ENCODE measurements at regions not wholly inside any gene's neighbourhood (a gene's known extent, or its start where the extent isn't known, plus 50 kb on each side); places are given as distances from the start of the nearest gene placed in this dataset.

DNA sequence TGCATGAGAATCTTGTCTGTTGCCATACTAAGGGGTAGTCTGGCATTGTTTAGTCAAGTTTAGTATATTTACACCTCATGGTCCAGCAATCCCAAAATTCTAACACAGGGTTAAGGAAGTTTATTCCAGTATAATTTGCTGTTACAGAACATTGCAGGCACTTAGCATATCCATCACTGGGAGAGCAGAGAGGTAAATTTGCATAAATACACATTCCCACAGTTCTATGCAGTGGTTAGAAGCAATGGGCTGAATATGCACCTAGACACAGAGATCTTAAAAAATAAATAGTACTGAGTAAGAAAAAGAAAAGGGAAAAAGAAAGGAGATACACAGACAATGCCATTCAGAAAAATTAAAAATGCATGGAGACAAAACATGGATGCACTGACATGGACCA lies 692.3 kb upstream of the MEF2C start:
- peaks cover 0 to 3% of the 10 kb centered on the region in 2 donors for H3K4me1 ChIP-seq (ENCODE audit: control insufficient read depth in 1 of 2, insufficient read depth in 2 of 2, low read length in 2 of 2)
- no peaks in the 10 kb centered on the region for H3K9me3 ChIP-seq (ENCODE audit: control insufficient read depth in 1 of 2, low read length in 2 of 2)
- no peaks in the 10 kb centered on the region for H3K36me3 ChIP-seq (ENCODE audit: control insufficient read depth in 1 of 2, insufficient read depth in 2 of 2, low read length in 2 of 2)
- no peak overlapping the region for H3K4me3 ChIP-seq (ENCODE audit: low read depth in 1 of 2, low read length in 2 of 2)
- H3K27me3 ChIP-seq (ENCODE audit: low read depth, low read length) = no peaks in the 10 kb centered on the region
- no peak overlapping the region for H3K27ac ChIP-seq (ENCODE audit: low read length)

DNA sequence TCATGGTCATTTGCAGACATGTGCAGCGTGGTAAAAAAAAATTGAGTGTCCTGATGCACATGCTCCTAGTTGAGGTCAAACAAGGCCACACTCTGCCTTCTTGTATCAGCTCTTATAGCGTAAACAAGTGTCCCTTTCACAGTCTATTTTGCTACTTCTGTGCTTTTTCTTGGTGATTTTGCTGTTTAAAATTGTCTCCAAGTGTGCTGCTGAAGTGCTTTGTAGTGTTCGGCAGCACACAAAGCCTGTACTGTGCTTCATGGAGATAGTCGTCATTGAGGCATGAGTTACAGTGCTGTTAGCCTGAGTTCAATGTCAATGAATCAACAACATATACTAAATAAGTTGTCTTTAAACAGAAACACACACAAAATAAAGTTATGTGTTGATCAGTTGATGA lies 690.4 kb upstream of the MEF2C start:
- Histone ChIP-seq H3K4me3 (ENCODE audit: low read depth in 1 of 2, low read length in 2 of 2) (no peak overlapping the region), H3K36me3 (ENCODE audit: control insufficient read depth in 1 of 2, insufficient read depth in 2 of 2, low read length in 2 of 2) (no peaks in the 10 kb centered on the region), H3K27me3 (ENCODE audit: low read depth, low read length) (no peaks in the 10 kb centered on the region), H3K27ac (ENCODE audit: low read length) (no peak overlapping the region), H3K9me3 (ENCODE audit: control insufficient read depth in 1 of 2, low read length in 2 of 2) (no peaks in the 10 kb centered on the region), H3K4me1 (ENCODE audit: control insufficient read depth in 1 of 2, insufficient read depth in 2 of 2, low read length in 2 of 2) (peaks cover 0 to 3% of the 10 kb centered on the region in 2 donors)

DNA sequence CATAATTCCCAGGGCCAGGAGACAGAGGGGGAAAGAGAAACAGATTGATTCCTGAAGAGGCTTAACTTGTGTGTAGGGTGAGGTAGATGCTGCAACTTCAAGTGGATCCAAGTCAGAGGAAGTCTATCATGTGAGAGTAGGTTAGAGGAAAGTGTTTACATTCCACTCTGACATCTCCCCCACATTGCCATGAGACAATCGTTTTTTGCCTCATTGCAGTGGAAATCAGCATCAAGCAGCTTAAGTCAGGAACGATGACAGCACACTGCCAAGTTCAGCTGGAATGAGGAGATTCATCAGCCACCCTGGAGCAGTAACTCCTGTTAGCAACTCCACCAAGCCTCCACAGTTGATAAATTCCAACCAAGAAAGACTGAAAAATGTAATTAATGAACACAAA lies 689.7 kb upstream of the MEF2C start:
- no peaks in the 10 kb centered on the region for H3K27me3 ChIP-seq (ENCODE audit: low read depth, low read length)
- H3K36me3 ChIP-seq (ENCODE audit: control insufficient read depth in 1 of 2, insufficient read depth in 2 of 2, low read length in 2 of 2) = no peaks in the 10 kb centered on the region
- H3K4me3 ChIP-seq (ENCODE audit: low read depth in 1 of 2, low read length in 2 of 2) = no peak overlapping the region
- H3K27ac ChIP-seq (ENCODE audit: low read length) = no peak overlapping the region
- H3K4me1 ChIP-seq (ENCODE audit: control insufficient read depth in 1 of 2, insufficient read depth in 2 of 2, low read length in 2 of 2) = peaks cover 0 to 3% of the 10 kb centered on the region in 2 donors
- no peaks in the 10 kb centered on the region for H3K9me3 ChIP-seq (ENCODE audit: control insufficient read depth in 1 of 2, low read length in 2 of 2)

DNA sequence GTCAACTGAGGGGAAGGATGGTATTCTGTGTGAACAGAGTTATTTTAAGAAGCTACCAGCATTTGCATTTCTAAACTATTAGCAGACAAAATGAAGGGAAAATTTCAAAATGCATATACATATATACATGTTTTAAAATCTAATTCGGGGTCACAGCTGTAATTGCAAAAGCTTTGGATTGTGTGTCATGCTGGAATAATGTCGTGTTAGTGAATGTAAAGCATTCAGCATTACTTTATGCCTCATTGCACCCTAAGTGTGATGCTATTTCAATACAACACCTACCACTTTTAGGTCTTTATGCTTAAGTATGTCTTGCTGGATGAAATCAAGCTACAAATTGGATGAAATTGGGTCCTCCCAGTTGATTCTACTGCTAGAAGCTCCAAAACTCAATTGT lies 687.6 kb upstream of the MEF2C start:
- no peaks in the 10 kb centered on the region for H3K9me3 ChIP-seq (ENCODE audit: control insufficient read depth in 1 of 2, low read length in 2 of 2)
- H3K27ac ChIP-seq (ENCODE audit: low read length) = no peak overlapping the region
- peaks cover 0 to 3% of the 10 kb centered on the region in 2 donors for H3K4me1 ChIP-seq (ENCODE audit: control insufficient read depth in 1 of 2, insufficient read depth in 2 of 2, low read length in 2 of 2)
- no peaks in the 10 kb centered on the region for H3K36me3 ChIP-seq (ENCODE audit: control insufficient read depth in 1 of 2, insufficient read depth in 2 of 2, low read length in 2 of 2)
- no peak overlapping the region for H3K4me3 ChIP-seq (ENCODE audit: low read depth in 1 of 2, low read length in 2 of 2)
- H3K27me3 ChIP-seq (ENCODE audit: low read depth, low read length) = no peaks in the 10 kb centered on the region

DNA sequence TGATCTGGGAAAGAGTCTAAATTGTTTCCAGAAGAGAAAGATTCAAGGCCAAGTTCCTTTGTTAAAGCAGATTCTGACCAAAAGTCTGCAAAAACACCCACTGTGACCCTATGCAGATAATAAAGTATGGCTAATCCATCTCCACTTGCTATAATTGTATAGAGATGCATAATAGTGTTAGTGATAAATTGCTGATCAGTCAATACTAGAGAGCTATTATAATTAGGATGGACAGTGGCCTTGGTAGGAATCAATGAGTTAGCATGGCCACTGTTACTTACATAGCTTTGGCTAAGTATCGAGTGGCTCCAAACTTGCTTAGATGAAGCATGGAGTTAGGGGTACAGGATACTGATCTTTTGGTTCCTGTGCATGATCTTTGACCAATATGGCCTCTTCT lies 683.4 kb upstream of the MEF2C start:
- no peak overlapping the region for H3K4me3 ChIP-seq (ENCODE audit: low read depth in 1 of 2, low read length in 2 of 2)
- H3K9me3 ChIP-seq (ENCODE audit: control insufficient read depth in 1 of 2, low read length in 2 of 2) = no peaks in the 10 kb centered on the region
- no peak overlapping the region for H3K27ac ChIP-seq (ENCODE audit: low read length)
- H3K4me1 ChIP-seq (ENCODE audit: control insufficient read depth in 1 of 2, insufficient read depth in 2 of 2, low read length in 2 of 2) = no peaks in the 10 kb centered on the region
- no peaks in the 10 kb centered on the region for H3K36me3 ChIP-seq (ENCODE audit: control insufficient read depth in 1 of 2, insufficient read depth in 2 of 2, low read length in 2 of 2)
- H3K27me3 ChIP-seq (ENCODE audit: low read depth, low read length) = no peaks in the 10 kb centered on the region

DNA sequence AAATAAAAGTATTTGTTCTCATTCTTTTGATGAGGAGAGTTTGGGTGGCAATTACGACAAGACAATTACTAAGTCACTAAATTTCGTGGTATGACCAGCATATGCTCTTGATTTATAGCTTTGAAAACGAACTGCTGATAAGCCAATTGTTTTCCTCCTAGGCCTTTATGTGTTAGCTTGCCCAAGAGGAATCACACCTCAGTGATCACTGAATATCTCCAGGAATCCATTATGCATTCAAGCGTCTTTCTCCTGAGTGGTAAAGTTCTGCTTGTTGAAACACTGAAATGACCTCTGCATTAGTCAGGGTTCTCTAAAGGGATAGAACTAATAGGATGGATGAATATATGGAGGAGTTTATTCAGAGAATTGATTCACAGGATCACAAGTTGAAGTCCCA lies 677.7 kb upstream of the MEF2C start:
- no peaks in the 10 kb centered on the region for H3K36me3 ChIP-seq (ENCODE audit: control insufficient read depth in 1 of 2, insufficient read depth in 2 of 2, low read length in 2 of 2)
- H3K27ac ChIP-seq (ENCODE audit: low read length) = no peak overlapping the region
- no peaks in the 10 kb centered on the region for H3K4me1 ChIP-seq (ENCODE audit: control insufficient read depth in 1 of 2, insufficient read depth in 2 of 2, low read length in 2 of 2)
- H3K4me3 ChIP-seq (ENCODE audit: low read depth in 1 of 2, low read length in 2 of 2) = no peak overlapping the region
- H3K9me3 ChIP-seq (ENCODE audit: control insufficient read depth in 1 of 2, low read length in 2 of 2) = no peaks in the 10 kb centered on the region
- H3K27me3 ChIP-seq (ENCODE audit: low read depth, low read length) = no peaks in the 10 kb centered on the region

DNA sequence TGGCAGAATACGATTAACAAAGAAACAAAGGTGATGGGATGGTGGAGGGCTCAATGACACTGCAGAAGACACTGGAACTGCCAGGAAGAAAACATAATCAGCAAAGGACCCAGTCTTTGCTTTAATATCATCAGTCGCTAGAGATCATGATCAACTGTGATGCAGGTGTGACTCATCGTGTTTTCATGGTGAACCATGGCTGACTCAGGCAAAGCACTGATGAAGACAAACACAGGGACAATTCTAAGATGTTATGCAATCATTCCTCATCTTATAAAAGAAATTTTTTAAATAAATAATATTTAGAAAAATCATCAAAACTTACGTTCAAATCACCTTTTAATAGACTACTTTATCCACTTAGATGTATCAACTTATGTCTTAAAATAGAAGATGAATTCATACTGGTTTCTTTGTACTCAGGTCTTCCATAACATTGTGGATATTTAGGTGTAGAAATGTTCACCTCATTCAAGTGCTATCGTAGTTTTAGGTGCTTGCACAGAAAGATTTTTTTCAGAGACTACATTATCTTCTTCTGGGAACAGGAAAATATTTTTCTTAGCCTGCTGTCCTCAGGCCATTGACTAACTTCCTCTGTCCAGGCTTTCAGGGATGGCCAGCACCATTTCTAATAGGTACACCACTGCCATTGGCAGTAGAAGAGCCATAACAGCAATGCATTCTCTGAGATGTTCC lies 673.4 kb upstream of the MEF2C start:
- H3K36me3 ChIP-seq (ENCODE audit: control insufficient read depth in 1 of 2, insufficient read depth in 2 of 2, low read length in 2 of 2) = no peaks in the 10 kb centered on the region
- no peaks in the 10 kb centered on the region for H3K27me3 ChIP-seq (ENCODE audit: low read depth, low read length)
- H3K4me3 ChIP-seq (ENCODE audit: low read depth in 1 of 2, low read length in 2 of 2) = no peak overlapping the region
- no peaks in the 10 kb centered on the region for H3K9me3 ChIP-seq (ENCODE audit: control insufficient read depth in 1 of 2, low read length in 2 of 2)
- H3K27ac ChIP-seq (ENCODE audit: low read length) = no peak overlapping the region
- no peaks in the 10 kb centered on the region for H3K4me1 ChIP-seq (ENCODE audit: control insufficient read depth in 1 of 2, insufficient read depth in 2 of 2, low read length in 2 of 2)

DNA sequence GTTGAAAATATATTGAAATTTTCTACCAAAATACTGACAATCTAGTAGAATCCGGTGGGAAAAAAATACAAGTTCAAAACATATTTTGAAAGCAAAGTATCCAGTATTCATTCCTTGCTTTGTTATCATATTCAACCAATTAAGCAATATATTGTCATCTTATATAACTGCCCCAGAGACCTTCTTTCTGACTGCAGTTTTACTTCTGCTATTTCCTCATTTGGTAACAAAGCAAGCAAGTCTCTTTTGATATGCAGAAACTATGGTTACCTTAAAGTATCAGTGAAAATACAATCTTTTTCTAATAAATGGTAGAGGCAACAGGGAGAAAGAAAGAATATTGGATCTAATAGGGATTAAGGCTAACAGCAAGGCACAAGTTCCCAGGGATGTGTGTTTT lies 663.7 kb upstream of the MEF2C start:
- no peaks in the 10 kb centered on the region for H3K9me3 ChIP-seq (ENCODE audit: control insufficient read depth in 1 of 2, low read length in 2 of 2)
- H3K36me3 ChIP-seq (ENCODE audit: control insufficient read depth in 1 of 2, insufficient read depth in 2 of 2, low read length in 2 of 2) = no peaks in the 10 kb centered on the region
- no peaks in the 10 kb centered on the region for H3K27me3 ChIP-seq (ENCODE audit: low read depth, low read length)
- no peaks in the 10 kb centered on the region for H3K4me1 ChIP-seq (ENCODE audit: control insufficient read depth in 1 of 2, insufficient read depth in 2 of 2, low read length in 2 of 2)
- H3K4me3 ChIP-seq (ENCODE audit: low read depth in 1 of 2, low read length in 2 of 2) = no peak overlapping the region
- no peak overlapping the region for H3K27ac ChIP-seq (ENCODE audit: low read length)

DNA sequence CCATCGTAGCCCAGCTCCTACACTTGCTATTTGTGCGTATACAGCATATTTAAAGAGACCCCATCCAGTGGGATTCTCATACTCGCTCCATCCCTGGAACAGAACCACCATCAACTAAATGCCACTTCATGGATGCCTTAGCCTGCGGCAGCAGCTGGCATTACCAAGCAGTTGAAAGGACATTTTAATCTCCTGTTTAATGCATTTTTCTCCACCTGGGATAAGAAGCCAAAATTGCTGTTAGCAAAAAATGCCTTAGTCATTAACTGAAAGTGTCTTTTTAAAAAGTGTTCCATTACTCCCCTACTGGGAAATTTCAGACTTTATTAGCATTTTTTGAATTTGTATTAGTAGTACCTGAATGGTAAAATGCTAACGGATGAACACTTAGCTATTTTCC lies 662.6 kb upstream of the MEF2C start:
- Histone ChIP-seq H3K27me3 (ENCODE audit: low read depth, low read length) (no peaks in the 10 kb centered on the region), H3K9me3 (ENCODE audit: control insufficient read depth in 1 of 2, low read length in 2 of 2) (no peaks in the 10 kb centered on the region)

DNA sequence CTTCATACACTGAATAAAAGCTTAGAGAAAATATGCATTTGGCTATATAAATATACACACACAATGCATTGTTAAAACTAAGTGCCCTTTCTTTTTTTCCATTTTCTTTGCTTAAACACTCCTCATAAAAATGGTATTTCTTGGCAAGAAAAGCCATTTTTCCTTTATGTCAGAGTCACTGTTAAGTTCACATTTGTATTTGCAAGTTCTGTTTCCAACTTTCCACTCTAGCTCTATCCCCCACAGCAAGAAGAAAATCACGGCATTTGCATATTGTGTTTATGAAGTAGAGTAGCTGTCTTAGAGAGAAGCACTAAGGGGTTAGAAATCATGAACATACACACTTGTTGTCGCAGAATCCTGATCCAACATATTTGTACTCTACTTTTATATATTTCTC lies 662.1 kb upstream of the MEF2C start:
- no peak overlapping the region for H3K4me3 ChIP-seq (ENCODE audit: low read depth in 1 of 2, low read length in 2 of 2)
- no peaks in the 10 kb centered on the region for H3K9me3 ChIP-seq (ENCODE audit: control insufficient read depth in 1 of 2, low read length in 2 of 2)
- H3K4me1 ChIP-seq (ENCODE audit: control insufficient read depth in 1 of 2, insufficient read depth in 2 of 2, low read length in 2 of 2) = no peaks in the 10 kb centered on the region
- H3K27me3 ChIP-seq (ENCODE audit: low read depth, low read length) = no peaks in the 10 kb centered on the region
- no peaks in the 10 kb centered on the region for H3K36me3 ChIP-seq (ENCODE audit: control insufficient read depth in 1 of 2, insufficient read depth in 2 of 2, low read length in 2 of 2)
- H3K27ac ChIP-seq (ENCODE audit: low read length) = no peak overlapping the region

More for the DNA sequence above, 662.6 kb upstream of the MEF2C start:
- H3K4me1 ChIP-seq (ENCODE audit: control insufficient read depth in 1 of 2, insufficient read depth in 2 of 2, low read length in 2 of 2) = no peaks in the 10 kb centered on the region
- no peak overlapping the region for H3K27ac ChIP-seq (ENCODE audit: low read length)
- H3K4me3 ChIP-seq (ENCODE audit: low read depth in 1 of 2, low read length in 2 of 2) = no peak overlapping the region
- H3K36me3 ChIP-seq (ENCODE audit: control insufficient read depth in 1 of 2, insufficient read depth in 2 of 2, low read length in 2 of 2) = no peaks in the 10 kb centered on the region

DNA sequence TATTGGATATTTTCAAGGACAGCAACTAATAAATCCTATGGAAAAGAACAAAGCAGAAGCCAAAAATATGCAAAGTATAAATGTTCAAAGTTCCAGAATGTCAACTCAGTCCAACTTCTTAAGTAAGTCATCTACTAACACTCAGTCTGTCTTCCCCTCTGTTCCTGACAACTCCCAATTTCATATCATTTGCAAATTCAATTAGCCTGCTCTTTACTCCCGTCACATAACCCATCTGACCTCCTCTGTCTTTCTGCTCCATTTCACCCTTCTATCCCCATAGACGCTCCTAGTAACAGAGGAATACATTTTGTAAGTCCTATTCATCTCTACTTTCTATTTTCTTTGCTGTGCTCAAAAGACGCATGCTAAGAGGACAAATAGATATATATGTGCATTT lies 659.8 kb upstream of the MEF2C start:
- H3K4me3 ChIP-seq (ENCODE audit: low read depth in 1 of 2, low read length in 2 of 2) = no peak overlapping the region
- H3K27me3 ChIP-seq (ENCODE audit: low read depth, low read length) = no peaks in the 10 kb centered on the region
- no peaks in the 10 kb centered on the region for H3K4me1 ChIP-seq (ENCODE audit: control insufficient read depth in 1 of 2, insufficient read depth in 2 of 2, low read length in 2 of 2)
- no peaks in the 10 kb centered on the region for H3K36me3 ChIP-seq (ENCODE audit: control insufficient read depth in 1 of 2, insufficient read depth in 2 of 2, low read length in 2 of 2)
- H3K9me3 ChIP-seq (ENCODE audit: control insufficient read depth in 1 of 2, low read length in 2 of 2) = no peaks in the 10 kb centered on the region
- H3K27ac ChIP-seq (ENCODE audit: low read length) = no peak overlapping the region

DNA sequence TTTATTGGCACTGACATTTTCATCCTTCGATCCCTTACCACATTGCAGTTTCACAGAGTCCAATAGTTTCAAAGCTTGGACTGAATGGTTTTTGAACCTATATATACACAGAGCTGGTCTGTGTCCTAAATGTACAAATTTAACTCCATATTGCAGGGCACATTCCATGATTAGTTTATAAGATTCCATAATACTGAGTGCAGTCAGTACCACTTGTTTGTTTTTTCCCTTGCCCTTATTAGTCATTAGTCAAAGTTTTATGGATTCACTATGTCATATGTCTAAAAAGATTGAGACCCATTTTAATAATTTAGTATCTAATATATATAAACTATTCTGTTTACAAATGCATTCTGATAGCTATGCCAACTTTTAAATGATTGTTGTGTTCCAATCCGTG lies 654.8 kb upstream of the MEF2C start:
- H3K36me3 ChIP-seq (ENCODE audit: control insufficient read depth in 1 of 2, insufficient read depth in 2 of 2, low read length in 2 of 2) = no peaks in the 10 kb centered on the region
- no peaks in the 10 kb centered on the region for H3K4me1 ChIP-seq (ENCODE audit: control insufficient read depth in 1 of 2, insufficient read depth in 2 of 2, low read length in 2 of 2)
- no peak overlapping the region for H3K27ac ChIP-seq (ENCODE audit: low read length)
- H3K27me3 ChIP-seq (ENCODE audit: low read depth, low read length) = no peaks in the 10 kb centered on the region
- no peak overlapping the region for H3K4me3 ChIP-seq (ENCODE audit: low read depth in 1 of 2, low read length in 2 of 2)
- no peaks in the 10 kb centered on the region for H3K9me3 ChIP-seq (ENCODE audit: control insufficient read depth in 1 of 2, low read length in 2 of 2)

Data from muscle layer of duodenum (tissue), 2 donors.